ENCODE measurements at regions not wholly inside any gene's neighbourhood (a gene's known extent, or its start where the extent isn't known, plus 50 kb on each side); places are given as distances from the start of the nearest gene placed in this dataset.

DNA sequence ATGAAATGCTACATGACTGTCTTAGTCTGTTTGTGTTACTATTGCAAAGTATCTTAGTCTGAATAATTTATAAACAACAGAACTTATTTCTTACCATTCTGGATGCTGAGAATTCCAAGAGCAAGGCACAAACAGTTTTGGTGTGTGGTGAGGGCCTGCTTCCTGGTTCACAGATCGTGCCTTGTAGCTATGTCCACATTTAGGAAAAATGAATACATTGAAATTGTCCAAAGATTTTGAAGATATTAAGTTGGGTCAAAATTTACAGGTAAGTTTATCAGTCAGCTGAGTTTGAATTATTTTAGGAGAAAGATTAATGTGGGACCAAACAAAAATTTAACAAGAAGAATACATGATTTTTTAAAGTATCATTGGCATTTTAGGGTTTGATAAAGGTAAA lies 293.5 kb downstream of the LTN1 start (continued):
- TF ChIP-seq, protein P1, sequence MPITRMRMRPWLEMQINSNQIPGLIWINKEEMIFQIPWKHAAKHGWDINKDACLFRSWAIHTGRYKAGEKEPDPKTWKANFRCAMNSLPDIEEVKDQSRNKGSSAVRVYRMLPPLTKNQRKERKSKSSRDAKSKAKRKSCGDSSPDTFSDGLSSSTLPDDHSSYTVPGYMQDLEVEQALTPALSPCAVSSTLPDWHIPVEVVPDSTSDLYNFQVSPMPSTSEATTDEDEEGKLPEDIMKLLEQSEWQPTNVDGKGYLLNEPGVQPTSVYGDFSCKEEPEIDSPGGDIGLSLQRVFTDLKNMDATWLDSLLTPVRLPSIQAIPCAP (CRISPR knock-in tag; IDR thresholded peaks at IDR 0.05), result no peak
- no peak for TF ChIP-seq NFATC4 (CRISPR knock-in tag; IDR thresholded peaks at IDR 0.05)
- TF ChIP-seq, protein P2, sequence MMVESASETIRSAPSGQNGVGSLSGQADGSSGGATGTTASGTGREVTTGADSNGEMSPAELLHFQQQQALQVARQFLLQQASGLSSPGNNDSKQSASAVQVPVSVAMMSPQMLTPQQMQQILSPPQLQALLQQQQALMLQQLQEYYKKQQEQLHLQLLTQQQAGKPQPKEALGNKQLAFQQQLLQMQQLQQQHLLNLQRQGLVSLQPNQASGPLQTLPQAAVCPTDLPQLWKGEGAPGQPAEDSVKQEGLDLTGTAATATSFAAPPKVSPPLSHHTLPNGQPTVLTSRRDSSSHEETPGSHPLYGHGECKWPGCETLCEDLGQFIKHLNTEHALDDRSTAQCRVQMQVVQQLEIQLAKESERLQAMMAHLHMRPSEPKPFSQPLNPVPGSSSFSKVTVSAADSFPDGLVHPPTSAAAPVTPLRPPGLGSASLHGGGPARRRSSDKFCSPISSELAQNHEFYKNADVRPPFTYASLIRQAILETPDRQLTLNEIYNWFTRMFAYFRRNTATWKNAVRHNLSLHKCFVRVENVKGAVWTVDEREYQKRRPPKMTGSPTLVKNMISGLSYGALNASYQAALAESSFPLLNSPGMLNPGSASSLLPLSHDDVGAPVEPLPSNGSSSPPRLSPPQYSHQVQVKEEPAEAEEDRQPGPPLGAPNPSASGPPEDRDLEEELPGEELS (CRISPR knock-in tag; IDR thresholded peaks at IDR 0.05), result no peak

DNA sequence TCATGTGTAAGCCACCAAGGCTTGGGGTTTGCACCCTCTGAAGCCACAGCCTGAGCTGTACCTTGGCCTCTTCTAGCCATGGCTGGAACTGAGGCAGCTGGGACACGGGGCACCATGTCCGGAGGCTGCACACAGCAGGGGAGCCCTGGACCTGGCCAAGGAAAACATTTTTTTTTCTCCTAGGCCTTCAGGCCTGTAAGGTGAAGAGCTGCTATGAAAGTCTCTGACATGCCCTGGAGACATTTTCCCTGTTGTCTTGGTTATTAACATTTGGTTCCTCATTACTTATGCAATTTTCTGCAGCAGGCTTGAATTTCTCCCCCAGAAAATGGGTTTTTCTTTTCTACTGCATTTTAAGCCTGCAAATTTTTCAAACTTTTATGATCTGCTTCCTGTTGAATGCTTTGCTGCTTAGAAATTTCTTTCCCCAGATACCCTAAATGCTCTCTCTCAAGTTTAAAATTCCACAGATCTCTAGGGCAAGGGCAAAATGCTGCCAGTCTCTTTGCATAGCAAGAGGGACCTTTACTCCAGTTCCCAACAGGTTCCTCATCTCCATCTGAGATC lies 295.8 kb downstream of the LTN1 start:
- DNase-seq (ENCODE audit: low spot score) (no peak), ATAC-seq (no peak)
- ChIA-PET POLR2A (no interaction called here), CTCF (no interaction called here)
- H3K9me3 Mint-ChIP-seq, result peaks cover 23% of the 10 kb centered on the region
- 0 out of 2 replicates have a peak, but pooled peaks cover 2% of the 10 kb centered on the region for H3K4me1 Mint-ChIP-seq
- H3K36me3 Mint-ChIP-seq, result peaks cover 4% of the 10 kb centered on the region
- TF ChIP-seq, protein P3, sequence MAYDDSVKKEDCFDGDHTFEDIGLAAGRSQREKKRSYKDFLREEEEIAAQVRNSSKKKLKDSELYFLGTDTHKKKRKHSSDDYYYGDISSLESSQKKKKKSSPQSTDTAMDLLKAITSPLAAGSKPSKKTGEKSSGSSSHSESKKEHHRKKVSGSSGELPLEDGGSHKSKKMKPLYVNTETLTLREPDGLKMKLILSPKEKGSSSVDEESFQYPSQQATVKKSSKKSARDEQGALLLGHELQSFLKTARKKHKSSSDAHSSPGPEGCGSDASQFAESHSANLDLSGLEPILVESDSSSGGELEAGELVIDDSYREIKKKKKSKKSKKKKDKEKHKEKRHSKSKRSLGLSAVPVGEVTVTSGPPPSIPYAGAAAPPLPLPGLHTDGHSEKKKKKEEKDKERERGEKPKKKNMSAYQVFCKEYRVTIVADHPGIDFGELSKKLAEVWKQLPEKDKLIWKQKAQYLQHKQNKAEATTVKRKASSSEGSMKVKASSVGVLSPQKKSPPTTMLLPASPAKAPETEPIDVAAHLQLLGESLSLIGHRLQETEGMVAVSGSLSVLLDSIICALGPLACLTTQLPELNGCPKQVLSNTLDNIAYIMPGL (CRISPR knock-in tag; IDR thresholded peaks at IDR 0.05), result no peak
- TF ChIP-seq FOXK1 (CRISPR knock-in tag; IDR thresholded peaks at IDR 0.05) (no peak), ZNF232 (CRISPR knock-in tag; IDR thresholded peaks at IDR 0.05) (no peak), RORB (CRISPR knock-in tag; IDR thresholded peaks at IDR 0.05) (no peak), FOXP1 (CRISPR knock-in tag; IDR thresholded peaks at IDR 0.05; ENCODE audit: borderline replicate concordance) (no peak), CREM (CRISPR knock-in tag; IDR thresholded peaks at IDR 0.05) (no peak), CREB1 (CRISPR knock-in tag; IDR thresholded peaks at IDR 0.05) (no peak), IRF2 (CRISPR knock-in tag; IDR thresholded peaks at IDR 0.05; ENCODE audit: borderline replicate concordance, low read depth) (no peak), ZNF138 (CRISPR knock-in tag; conservative IDR thresholded peaks at IDR 0.05) (no peak), EMX1 (CRISPR knock-in tag; IDR thresholded peaks at IDR 0.05) (no peak), KAT7 (CRISPR knock-in tag; IDR thresholded peaks at IDR 0.05; ENCODE audit: borderline replicate concordance) (no peak)
- TF ChIP-seq, protein P4, sequence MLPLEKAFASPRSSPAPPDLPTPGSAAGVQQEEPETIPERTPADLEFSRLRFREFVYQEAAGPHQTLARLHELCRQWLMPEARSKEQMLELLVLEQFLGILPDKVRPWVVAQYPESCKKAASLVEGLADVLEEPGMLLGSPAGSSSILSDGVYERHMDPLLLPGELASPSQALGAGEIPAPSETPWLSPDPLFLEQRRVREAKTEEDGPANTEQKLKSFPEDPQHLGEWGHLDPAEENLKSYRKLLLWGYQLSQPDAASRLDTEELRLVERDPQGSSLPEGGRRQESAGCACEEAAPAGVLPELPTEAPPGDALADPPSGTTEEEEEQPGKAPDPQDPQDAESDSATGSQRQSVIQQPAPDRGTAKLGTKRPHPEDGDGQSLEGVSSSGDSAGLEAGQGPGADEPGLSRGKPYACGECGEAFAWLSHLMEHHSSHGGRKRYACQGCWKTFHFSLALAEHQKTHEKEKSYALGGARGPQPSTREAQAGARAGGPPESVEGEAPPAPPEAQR (CRISPR knock-in tag; IDR thresholded peaks at IDR 0.05), result no peak
- TF ChIP-seq, protein P5, sequence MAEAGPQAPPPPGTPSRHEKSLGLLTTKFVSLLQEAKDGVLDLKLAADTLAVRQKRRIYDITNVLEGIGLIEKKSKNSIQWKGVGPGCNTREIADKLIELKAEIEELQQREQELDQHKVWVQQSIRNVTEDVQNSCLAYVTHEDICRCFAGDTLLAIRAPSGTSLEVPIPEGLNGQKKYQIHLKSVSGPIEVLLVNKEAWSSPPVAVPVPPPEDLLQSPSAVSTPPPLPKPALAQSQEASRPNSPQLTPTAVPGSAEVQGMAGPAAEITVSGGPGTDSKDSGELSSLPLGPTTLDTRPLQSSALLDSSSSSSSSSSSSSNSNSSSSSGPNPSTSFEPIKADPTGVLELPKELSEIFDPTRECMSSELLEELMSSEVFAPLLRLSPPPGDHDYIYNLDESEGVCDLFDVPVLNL (CRISPR knock-in tag; IDR thresholded peaks at IDR 0.05; ENCODE audit: borderline replicate concordance, low read depth), result no peak
- no peaks in the 10 kb centered on the region for H3K27me3 Mint-ChIP-seq (ENCODE audit: low read depth)
- no peak overlapping the region for H3K4me3 Mint-ChIP-seq
- no peak overlapping the region; the same call in 1 of the 2 replicates for H3K27ac Mint-ChIP-seq

DNA sequence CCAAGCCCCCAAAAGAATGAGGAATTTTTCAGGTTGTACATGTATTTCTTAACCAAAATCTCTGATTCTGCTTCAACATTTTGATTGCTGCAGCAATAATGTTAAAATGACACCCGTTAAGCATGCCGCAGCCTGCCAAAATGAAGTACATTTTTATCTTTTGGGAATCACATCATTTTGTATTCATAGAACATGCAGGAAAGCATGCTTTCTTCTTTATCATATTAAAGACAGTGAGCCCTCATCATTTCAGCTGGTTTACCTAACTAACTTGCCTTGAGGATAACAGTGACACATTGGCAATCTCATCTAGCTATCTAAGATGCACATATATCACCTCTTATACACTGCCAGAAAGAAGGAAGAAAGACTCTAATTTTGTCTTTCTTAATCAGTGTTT lies 299.2 kb downstream of the LTN1 start:
- H3K27ac Mint-ChIP-seq, result no peak overlapping the region
- 0 out of 2 replicates have a peak, but pooled peaks cover 3% of the 10 kb centered on the region for H3K36me3 Mint-ChIP-seq
- ATAC-seq, result no peak
- ChIA-PET CTCF (no interaction called here), POLR2A (no interaction called here)
- DNase-seq (ENCODE audit: low spot score), result no peak
- H3K4me3 Mint-ChIP-seq, result no peak overlapping the region
- peaks cover 10% of the 10 kb centered on the region for H3K4me1 Mint-ChIP-seq
- TF ChIP-seq RELA (CRISPR knock-in tag; IDR thresholded peaks at IDR 0.05; ENCODE audit: borderline replicate concordance) (no peak), ZNF219 (CRISPR knock-in tag; IDR thresholded peaks at IDR 0.05; ENCODE audit: borderline replicate concordance) (no peak), NFYB (CRISPR knock-in tag; conservative IDR thresholded peaks at IDR 0.05; ENCODE audit: low read depth) (no peak)
- TF ChIP-seq, protein P6, sequence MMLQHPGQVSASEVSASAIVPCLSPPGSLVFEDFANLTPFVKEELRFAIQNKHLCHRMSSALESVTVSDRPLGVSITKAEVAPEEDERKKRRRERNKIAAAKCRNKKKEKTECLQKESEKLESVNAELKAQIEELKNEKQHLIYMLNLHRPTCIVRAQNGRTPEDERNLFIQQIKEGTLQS (CRISPR knock-in tag; conservative IDR thresholded peaks at IDR 0.05), result no peak
- TF ChIP-seq, protein P7, sequence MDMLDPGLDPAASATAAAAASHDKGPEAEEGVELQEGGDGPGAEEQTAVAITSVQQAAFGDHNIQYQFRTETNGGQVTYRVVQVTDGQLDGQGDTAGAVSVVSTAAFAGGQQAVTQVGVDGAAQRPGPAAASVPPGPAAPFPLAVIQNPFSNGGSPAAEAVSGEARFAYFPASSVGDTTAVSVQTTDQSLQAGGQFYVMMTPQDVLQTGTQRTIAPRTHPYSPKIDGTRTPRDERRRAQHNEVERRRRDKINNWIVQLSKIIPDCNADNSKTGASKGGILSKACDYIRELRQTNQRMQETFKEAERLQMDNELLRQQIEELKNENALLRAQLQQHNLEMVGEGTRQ (CRISPR knock-in tag; IDR thresholded peaks at IDR 0.05), result no peak
- TF ChIP-seq, protein P8, sequence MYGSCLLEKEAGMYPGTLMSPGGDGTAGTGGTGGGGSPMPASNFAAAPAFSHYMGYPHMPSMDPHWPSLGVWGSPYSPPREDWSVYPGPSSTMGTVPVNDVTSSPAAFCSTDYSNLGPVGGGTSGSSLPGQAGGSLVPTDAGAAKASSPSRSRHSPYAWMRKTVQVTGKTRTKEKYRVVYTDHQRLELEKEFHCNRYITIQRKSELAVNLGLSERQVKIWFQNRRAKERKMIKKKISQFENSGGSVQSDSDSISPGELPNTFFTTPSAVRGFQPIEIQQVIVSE (CRISPR knock-in tag; IDR thresholded peaks at IDR 0.05; ENCODE audit: borderline replicate concordance), result no peak
- H3K9me3 Mint-ChIP-seq, result peaks cover 17% of the 10 kb centered on the region
- no peaks in the 10 kb centered on the region for H3K27me3 Mint-ChIP-seq (ENCODE audit: low read depth)
